GM19324 (cell line): ENCODE measurements at regions not wholly inside any gene's neighbourhood (a gene's known extent, or its start where the extent isn't known, plus 50 kb on each side); places are given as distances from the start of the nearest gene placed in this dataset.

Source experiments
- ATAC-seq: cut with Tn5 transposase; IDR thresholded peaks from one replicate; pipeline ENCODE4 v1.9.1; 2021; ENCODE audit warnings: mild to moderate bottlenecking, moderate library complexity; ENCODE audit not compliant: unreplicated experiment, low FRiP score

DNA sequence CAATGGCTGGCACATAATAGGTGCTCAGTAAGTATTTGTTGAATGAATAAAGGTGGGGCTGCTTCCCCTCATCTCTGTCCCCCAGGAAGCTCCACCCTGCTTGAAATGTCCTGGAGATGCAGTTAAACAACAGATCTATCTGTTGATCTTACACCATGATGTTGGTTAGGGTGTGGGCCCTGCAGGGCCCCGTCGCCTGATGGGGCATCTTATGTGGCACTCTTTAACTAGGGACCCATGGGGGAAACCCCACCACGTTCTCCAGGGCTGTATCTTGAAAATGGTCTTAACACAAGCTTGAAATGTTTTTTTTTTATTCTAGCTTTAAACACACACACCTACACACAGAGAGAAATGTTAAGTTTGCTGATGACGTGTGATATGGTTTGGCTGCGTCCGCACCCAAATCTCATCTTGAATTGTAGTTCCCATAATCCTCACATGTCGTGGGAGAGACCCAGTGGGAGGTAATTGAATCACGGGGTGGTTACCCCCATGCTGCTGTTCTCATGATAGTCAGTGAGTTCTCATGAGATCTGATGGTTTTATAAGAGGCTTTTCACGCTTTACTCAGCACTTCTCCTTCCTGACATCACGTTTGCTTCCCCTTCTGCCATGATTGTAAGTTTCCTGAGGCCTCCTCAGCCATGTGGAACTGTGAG lies 741.7 kb downstream of the VRK1 start:
- ATAC-seq: no peak

DNA sequence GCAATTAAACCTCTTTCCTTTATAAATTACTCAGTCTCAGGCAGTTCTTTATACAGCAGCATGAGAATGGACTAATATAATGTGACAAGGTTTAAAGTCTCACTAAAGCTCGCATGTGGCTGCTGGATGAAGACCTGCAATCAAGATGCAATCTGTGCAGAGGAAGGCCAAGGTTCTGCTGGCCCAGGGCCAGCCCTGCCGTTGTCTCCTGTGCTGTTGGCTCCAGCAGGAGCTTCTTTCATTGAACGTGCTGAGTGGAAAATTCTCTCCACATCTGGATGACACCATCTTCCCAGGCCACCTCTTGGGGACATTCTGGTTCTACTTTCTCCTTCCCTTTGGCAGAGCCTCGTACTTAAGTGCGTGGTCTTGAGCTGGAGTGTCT lies 742.2 kb downstream of the VRK1 start:
- ATAC-seq: no peak

DNA sequence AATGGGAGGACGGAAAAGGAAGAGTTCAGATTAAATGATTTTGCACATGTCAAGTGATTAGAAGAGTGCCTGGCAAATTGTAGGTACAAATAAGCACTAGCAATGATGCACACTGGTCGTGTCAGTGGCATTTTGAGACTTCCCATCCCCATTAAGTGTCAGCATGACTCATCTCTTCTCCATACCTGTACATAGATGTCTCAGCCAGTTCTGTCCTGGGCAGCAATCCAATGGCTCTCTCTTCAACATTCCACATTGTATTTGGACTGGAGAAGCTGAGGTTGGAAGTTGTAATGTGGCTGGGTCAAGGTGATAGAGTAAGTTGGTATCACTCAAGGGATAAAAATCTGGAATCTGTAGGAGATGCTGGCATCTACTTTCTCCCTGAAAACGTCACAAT lies 742.7 kb downstream of the VRK1 start:
- no peak for ATAC-seq

DNA sequence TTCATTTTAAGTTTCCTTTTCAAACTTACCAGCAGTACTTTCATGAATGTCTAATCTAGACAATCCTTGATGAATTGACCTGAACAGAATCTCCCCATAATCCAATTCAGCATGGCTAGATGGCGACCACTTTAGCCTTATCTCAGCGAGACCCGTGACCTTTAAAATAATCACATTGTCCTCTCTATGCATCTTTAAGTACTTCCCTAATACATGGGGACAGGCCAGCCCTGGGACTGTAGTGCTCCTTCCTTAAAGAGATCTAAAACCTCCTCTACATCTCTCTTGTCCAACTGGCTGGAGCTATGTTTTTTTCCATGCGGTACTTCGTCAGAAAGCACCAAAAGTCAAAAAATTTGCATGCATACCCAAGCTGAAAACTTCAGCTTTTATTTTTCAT lies 746.0 kb downstream of the VRK1 start:
- ATAC-seq: no peak

DNA sequence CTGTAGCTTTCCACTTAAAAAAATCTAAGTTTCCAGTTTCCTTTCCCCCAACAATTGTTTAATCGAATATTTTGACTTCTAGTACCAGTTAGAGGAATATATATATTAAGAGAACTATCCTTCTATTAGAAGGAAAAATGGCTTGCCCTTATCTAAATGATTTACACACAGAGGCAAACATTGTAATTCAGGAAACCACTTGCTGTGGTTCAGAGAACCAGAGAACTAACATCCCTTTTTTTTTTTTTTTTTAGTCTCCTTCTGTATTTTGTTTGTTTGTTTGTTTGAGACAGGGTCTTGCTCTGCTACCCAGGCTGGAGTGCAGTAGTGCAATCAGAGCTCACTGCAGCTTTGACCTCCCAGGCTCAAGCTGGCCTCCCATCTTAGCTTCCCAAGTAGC lies 746.6 kb downstream of the VRK1 start:
- ATAC-seq: no peak

DNA sequence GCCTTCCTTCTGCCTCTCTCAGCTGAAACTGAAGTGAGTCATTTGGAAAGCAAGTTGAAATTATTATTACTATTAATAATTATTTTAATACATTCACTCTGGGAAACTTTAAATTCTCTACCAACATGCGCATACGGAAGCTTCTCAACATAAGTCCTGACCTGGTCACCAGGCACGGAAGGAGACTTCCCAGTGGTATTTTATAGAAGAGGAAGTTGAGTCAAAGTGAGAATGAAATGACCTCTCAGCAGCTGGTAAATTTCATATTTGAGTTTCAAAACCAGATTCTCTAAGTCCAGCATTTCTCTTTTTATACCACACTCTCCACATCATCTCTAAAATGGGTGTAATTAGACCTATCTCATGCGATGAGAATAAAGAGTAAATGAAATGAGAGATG lies 747.4 kb downstream of the VRK1 start:
- no peak for ATAC-seq

DNA sequence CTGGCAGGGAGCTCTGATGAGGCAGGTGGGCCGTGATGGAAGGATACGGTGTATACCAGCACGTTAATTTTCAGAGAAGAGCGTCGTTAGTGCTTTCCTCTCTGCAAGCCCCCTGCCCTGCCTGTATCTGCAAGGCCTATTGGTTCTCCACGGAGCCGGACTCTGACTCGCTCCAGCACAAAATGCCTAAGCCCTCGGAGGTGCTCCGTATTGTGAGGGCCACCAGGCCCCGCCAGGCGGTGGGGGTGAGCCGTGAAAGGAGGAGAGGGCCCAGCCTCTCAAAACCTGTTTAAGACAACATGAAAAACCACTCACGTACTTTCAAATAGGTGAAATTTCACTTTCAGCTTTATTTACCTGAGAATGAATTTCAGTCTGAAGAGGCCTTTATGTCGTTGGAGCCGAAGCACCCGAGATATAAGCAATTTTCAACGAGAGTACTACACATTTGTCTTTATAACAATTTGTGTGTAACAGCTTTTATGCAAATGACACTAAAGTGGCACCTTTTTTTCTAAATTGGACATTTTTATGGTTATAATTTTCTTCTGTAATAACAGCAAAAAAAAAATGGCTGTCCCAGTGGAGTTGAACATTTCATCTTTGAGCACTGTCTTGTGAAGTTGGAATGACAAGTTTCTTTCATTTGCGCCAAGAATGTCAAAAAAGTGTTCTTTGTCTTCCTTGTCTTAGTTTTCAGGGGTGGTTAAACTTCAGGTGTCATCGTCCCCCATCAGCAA lies 749.5 kb downstream of the VRK1 start:
- no peak for ATAC-seq

DNA sequence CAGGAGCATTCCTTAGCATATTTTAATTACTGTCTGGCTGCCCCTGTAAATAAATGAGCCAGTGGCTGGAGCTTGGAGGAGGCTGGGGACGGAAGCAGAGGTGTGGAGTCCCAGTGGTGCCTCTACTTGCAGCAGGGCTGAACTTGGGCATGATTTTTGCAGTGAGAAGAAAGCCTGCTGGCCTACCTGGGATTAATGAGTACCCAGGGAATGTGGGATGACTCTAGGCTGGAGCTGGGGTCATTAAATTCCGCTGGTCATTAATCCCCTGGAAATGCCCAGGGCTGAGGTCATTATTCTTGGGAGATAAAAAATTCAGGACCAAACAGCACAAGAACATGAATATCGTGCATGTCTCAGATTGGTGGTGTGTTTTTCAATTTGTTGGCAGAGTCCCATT lies 753.3 kb downstream of the VRK1 start:
- no peak for ATAC-seq

DNA sequence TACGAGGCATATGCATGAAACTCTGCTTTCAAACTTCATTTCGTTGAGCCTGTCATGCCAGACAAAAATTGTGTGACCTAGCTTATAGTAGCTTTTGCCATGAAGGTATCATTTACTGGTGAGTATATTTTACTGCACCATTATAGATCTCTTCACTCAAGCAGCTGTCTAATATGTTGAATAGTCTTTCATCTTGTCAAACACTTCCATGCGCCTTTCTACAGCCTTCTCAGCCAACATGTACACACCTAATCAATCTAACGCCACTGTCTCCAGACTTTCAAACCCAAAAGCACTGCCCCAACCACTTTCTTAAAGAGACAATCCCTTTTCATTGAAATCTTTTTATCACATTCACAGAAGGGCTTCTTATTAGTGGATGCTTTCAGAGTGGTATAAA lies 757.4 kb downstream of the VRK1 start:
- ATAC-seq: no peak

DNA sequence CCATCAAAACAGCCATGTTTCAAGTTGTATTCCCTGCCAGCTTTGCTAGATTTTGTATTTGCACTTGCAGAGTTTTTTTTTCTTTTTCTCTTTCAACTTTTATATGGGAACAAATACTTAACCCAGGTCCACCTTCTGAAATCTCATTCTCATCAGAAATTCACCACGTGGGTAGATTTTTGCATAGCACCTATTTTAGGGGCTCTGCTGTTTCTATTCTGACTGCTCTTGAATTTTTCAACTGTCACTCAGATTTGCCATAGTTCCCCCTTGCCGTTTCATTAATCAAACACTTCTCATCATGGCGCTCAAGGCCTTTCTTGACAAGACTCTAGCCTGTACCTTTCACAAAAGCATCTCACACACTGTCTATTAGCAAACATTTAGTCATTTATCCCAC lies 767.2 kb downstream of the VRK1 start:
- no peak for ATAC-seq

DNA sequence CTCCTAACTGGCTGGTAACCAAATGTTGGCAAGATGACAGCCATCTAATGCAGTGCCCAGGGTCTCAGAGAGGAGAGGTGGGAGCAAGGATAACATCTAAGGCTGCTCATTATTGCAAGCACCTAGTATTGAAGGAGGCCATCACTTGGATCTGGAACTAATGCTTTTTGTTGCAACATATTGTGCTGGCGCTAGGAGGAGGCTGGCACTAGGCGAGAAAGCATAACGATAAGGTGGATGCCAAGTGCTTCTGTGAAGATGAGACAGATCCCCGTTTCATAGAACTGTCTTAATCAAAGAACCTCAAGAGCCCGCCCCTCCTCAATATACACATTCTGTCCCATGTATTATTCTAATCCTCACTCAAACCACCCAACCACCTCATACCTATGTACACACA lies 774.0 kb downstream of the VRK1 start:
- ATAC-seq: no peak

DNA sequence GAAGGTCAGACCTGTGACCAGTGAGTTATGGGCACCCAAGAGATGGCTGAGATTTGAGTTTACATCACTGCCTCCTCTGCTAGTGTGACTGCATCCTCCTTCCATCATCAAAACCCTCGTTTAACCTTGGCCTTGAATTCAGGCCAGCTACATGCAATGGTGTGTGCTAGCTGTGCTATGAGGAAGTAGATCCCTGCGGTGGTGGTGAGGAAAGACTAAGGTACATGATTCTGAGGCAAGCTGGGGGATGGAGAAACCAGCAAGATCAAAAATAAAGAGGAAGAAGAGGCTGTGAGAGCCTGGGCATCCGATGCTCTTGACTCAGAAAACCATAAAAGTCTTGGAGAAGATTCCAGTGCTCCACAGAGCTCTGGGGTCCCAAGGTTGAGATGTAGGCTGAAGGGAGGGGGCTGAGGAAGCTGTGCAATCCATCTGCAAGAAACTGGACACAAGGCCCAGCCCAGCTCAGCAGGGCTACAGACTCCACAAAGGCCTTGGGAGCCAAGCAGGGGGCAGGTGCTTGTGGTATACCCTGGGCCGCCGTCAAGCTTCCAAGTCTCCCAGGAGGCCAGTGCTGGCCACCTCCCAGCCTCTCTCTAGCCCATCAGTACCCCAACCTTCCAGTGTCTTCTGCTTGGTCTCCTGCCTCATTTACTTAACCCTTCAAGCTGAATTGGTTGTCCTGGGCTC lies 774.8 kb downstream of the VRK1 start:
- ATAC-seq: no peak

DNA sequence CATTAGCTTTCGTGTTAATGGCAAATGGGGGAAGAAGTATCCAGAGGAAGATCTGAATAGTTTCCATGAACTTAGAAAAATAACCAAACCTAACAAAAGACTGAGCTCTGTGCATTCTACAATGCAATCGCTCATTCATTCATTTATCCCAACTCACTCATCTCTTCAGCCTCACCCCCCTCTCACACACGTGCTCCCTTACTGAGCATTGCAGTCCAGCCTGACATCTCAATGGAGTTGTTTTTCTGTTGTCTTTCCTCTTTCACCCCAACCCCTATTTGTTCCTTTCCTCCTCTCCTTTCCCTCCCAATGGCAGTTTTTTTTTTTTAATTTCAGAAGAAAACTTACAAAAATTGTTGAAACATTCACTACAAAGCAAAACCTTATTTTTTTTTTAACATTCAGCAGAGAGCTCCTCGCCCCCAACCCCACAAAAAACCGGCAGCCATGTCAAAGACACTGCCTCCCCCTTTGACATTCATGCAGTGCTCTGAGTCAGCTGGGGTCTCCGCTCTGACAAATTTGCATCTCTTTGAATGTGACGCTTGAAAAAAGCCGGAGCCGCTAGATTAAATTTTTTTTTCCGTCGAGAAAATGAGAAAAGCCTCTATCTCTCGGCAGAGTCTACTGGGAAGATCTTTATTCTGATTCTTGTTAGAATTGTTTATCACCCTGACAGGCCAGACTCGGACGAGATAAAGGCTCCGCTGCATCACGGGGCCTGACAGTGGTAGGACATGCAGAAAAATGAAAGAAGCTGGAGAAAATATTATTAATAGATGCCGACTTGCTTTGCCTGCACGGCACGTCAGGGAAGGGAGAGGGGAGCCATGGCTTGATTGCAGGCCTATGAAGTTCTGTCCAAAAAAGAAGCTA lies 775.6 kb downstream of the VRK1 start:
- ATAC-seq: no peak

DNA sequence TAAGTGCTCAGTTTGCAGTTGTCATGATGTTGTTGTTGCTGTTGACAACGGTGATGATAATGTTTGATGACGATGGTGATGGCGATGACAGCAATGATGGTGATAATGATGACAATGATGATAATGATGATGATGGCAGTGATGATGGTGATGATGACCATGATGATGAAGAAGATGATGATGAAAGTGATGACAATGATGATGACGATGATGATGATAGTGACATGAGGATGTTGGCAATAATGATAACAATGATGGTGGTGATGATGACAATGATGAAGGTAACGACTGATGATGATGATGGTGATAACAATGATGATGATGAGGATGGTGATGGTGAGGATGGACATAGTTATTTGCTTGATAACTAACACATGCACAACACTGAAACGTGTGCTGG lies 778.5 kb downstream of the VRK1 start:
- ATAC-seq: no peak

DNA sequence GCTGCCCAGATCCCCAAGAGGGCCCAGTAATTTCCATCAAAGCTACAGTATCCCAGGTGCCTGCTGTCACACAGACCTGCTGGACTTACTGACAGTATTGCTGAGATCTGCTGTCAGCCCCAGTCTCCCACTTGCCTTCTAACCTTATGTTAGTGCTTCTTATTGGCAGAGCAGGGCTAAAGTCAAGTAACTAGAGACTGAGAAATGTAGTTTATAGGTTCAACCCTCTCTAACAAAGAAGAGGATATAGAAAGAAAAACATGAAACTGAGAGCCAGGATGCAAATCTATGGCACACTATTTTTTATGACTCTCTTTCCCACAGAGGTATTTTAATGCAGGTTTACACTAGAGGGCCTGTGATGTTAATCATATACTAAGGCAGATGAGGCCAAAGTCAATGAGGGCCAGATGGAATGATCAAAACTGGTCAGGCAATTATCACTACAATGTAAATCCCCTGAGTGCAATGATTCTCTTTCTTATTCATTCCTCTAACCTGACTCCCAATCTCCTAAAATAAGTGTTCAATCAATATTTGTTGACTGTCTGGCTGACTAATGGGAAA lies 781.9 kb downstream of the VRK1 start:
- no peak for ATAC-seq

DNA sequence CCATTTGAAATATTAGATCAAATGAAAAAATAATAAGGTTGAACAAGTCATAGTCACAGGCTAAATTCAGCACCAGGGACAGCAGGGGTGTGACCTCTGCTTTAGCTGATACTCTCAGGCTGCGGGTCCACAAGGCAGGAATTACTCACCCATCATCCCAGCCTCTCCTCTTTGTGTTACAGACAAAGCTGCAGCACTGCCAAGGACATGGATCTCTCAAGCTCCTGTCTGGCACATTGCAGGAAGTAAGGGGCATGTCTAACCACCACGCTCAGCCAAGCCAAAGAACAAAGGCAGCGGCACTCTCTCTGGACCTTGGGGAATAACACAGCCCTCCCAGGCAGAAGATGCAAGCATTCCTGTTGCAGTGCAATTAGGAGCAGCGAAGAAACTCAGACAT lies 783.8 kb downstream of the VRK1 start:
- no peak for ATAC-seq

DNA sequence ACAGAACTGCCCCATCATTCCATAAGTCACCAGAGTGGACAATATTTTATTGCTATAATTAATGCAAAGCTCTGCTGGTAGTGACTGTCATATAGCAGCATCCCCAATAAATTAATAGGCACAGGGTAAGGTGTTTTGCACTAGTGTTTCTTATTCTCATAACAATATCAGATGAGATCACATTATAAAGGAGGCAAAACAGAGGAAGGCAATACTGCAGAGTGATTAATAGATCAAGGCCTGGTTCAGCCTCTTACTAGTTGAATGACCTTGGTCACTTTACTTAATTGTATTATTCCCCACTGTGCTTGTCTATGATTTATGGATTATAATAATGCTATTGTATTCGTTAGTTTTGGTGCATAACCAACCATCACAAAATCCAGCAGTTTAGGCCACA lies 784.8 kb downstream of the VRK1 start:
- no peak for ATAC-seq

DNA sequence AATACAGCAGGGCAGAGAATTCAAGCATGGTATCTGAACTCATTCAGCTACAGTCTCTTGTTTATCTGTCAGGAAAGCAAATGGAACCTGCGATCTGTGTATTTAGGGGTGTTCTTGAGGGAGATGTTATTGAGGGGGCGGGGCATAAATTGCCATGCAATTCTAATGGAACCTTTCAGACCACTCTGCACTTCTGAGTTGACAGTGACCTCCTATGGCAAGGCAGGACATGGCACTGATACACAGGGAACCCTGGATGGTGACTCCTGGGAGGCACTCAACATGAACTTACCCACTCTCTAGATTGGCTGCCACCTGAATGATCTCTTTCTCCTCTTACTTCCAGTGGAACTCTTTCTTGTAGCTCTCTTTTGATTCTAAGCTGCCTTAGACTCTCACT lies 787.3 kb downstream of the VRK1 start:
- no peak for ATAC-seq

DNA sequence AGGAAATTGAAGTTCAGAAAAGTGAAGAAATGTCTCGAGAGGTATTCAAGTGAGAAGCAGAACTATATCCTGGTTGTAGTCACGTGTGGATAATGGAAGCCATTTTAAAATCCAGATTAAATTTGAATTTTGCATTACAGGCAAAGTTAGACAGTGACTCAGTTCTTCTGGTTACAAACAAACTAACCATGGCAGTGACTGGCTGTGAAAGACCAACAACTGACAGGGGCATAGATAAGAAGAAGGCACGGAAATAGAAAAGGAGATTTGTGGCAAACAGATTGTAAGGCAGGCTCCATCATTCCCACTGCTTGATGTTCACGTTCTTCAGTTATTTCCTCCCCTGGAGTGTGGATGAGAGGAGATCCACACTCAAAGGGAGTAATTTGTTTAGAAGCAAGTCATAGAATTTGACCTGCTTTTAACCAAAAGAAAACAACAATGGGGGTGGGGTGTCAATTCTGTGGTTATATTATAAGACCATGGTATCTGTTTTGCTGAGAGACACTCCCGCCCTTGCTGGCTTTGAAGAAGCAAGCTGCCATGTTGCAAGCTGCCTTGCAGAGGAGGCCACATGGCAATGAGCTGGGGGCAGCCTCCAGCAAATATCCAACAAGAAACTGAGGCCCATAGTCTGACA lies 795.3 kb downstream of the VRK1 start:
- ATAC-seq: no peak

DNA sequence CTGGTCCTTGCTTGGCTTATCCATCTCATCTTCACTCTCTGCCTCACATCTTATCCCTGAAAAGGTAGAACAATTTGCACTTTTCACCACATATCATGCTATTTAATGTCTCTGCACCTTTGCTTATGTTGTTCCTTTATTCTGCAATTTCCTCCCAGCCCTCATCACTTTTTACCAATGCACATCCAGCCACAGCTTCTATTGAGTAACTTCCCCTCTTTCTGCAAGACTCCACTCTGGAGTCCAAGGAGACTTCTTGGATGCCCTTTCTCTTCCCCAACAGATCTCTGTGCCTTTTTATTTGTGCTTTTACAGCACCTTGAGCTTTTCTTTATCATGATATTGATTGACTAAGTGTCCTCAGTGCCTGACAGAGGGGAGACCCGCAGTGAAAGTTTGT lies 797.1 kb downstream of the VRK1 start:
- no peak for ATAC-seq
